Heart left ventricle (tissue), 13 donors: ENCODE measurements at regions not wholly inside any gene's neighbourhood (a gene's known extent, or its start where the extent isn't known, plus 50 kb on each side); places are given as distances from the start of the nearest gene placed in this dataset.

Experiments
- CTCF ChIP-seq, 12 donors: fragments of 200-600 bp; sonication (generic) in 4 of 12; IDR thresholded peaks; one replicate each; pipeline versions ENCODE4 v1.5.0 to v1.8.0; 2018 to 2022; ENCODE audit warnings: antibody characterized with exemption in 12 of 12, mild to moderate bottlenecking in 5 of 12
- POLR2A ChIP-seq, 2 donors: fragments of 450-650 bp; IDR thresholded peaks; one replicate each; pipeline ENCODE4 v1.6.1; 2017; ENCODE audit warnings: antibody characterized with exemption in 2 of 2, mild to moderate bottlenecking in 2 of 2, moderate library complexity in 2 of 2
- donor health status: ischemic (EF 13 %, LVEDD 7.1; RV severe dilation, severe dysfunction).
- donor health status: DM: no; HTN: yes; CAD: no.
- donor health status: DM: no; HTN: no; CAD: no.
- donor health status: ischemic (EF 25% LVEDD 6.9; RV normal size, moderate dysfunction).
- donor health status: ischemic (EF 25% LVEDD 5.7; RV mildly dilated, moderate dysfunction).
- donor health status: ischemic (EF 35%, LVEDD 5.7; RV mildly dilated, moderate dysfunction).
- donor health status: nonischemic (EF 11% LVEDD 7.7; RV severe dilation, severe dysfunction).
- donor health status: DM: yes; HTN: yes; CAD: no.
- donor health status: PGD.
- donor health status: ischemic (EF 29% LVEDD 5.4; RV normal size, mild dysfunction).
- donor health status: nonischemic (EF 23%, LVEDD 6.1; RV moderate dilation, normal function).

GRCh38 chr16:79265196-79265595, 335.3 kb downstream of the MAF start:
- TF ChIP-seq CTCF (IDR thresholded peaks at IDR 0.05) (no peak), POLR2A (IDR thresholded peaks at IDR 0.05) (no peak)
